GM21390 (cell line): ENCODE measurements at regions not wholly inside any gene's neighbourhood (a gene's known extent, or its start where the extent isn't known, plus 50 kb on each side); places are given as distances from the start of the nearest gene placed in this dataset.
A peak's percentile ranks its signal among the peaks of the same experiment; 100 is the strongest.
"Not testable (repeated sequence)": the region's sequence is repeated elsewhere in the genome, so short reads cannot be mapped to it uniquely, and the experiment has no call there.

ENCODE experiments used
- ATAC-seq: cut with Tn5 transposase; IDR thresholded peaks from one replicate; pipeline ENCODE4 v1.9.1; 2021; ENCODE audit not compliant: unreplicated experiment

DNA sequence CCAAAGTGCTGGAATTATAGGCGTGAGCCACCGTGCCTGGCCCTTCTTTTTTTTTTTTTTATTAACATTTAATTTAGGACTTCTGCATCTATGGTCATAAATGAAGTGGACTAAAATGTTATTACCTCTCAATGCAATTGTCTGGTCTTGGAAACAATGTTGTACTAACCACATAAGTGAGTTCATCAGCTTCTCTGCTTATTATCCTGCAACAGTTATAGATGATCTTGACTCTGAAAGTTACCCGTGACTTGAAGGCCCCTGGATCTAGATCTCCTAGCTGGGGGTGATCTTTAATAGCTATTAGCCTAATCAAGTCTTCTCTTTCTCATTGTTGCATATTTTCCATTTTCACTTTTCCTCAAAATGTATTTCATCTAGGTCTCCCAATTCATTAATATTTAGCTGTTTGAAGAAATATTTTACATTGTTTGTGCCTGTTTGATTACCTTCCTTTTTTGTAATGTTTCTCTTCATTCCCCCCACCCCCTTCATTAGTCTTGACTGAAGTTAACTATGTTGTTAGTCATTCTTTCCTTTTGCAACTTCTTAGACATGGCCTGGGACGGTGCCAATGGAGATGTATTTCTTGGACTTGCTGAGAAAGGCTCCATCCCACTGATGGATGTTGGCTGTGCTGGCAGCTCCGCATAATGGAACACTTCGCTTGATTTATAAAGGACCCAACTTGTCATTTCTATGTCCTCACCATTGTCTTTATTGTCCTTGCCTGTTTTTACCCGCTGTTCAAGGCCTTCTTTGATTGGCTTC, 141.6 kb upstream of the RIOK3 start:
- ATAC-seq = no peak

- no peak for ATAC-seq
Measured at GRCh38 chr18:23313379-23313778, 139.7 kb upstream of the RIOK3 start.

- no peak for ATAC-seq
Measured at GRCh38 chr18:23314672-23315071, 138.4 kb upstream of the RIOK3 start.

GRCh38 chr18:23316316-23316715, 136.8 kb upstream of the RIOK3 start:
- ATAC-seq = no peak

DNA sequence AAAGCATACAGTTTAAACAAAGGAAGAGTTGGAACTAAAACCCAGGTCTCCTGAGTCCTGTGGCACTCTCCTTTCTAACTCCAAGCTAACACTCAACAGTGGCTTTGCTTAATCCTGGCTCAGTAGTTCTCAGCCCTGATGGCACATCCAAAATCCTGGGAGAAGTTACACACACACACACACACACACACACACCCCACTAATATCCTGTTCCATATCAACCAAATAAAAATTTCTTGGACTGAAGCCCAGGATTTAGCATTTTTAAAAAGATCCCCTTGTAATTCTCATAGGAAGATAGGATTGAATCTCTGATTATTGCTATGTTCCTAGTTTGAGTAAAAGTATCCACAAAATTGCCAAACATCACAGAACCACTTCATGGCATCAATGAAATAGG, 136.1 kb upstream of the RIOK3 start:
- ATAC-seq = no peak

DNA sequence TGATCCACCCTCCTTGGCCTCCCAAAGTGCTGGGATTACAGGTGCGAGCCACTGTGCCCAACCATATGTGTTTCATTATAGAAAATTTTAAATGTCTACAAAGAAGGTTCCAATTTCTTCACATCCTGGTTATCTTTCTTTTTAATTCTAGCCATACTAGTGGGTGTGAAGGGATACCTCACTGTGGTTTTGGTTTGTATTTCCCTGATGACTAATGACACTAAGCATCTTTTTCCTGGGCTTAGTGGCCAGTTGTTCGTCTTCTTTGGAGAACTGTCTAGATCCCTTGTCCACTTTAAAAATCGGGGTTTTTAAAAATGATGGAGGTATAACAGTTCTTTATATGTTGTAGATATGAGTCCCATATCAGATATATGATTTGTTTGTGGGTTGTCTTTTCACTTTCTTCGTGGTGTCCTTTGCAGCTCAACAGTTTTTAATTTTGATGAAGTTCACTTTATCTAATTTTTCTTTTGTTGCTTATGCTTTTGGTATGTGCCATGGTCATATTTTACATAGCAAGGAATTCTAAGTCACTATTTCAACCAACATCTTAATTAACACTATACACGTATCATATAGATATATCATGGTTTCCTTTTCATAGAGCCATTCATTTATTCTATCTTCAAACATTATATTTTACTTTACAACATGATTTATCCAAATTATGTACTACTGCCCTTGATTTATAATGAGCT, 135.0 kb upstream of the RIOK3 start:
- ATAC-seq = no peak

- no peak for ATAC-seq
Measured at GRCh38 chr18:23320709-23321236, 132.3 kb upstream of the RIOK3 start.

DNA sequence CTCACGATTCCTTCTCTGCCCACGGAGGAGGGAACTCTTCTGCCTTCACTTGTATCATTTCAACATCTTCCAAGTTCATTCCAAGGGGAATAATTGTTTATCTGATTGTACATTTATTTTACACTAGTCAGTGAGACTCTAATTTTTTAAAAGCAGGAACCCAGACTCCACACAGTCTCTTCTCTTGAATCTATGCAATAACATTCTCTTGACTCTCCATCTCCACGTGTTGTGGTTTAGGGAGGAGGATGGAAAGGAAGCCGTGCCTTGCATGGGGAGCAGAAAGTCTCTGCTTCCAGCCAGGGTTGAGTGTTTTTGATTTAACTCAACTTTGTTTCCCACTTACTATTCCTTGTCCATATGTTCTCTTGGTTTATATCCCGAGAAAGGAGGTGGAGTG, 131.1 kb upstream of the RIOK3 start:
- no peak for ATAC-seq

DNA sequence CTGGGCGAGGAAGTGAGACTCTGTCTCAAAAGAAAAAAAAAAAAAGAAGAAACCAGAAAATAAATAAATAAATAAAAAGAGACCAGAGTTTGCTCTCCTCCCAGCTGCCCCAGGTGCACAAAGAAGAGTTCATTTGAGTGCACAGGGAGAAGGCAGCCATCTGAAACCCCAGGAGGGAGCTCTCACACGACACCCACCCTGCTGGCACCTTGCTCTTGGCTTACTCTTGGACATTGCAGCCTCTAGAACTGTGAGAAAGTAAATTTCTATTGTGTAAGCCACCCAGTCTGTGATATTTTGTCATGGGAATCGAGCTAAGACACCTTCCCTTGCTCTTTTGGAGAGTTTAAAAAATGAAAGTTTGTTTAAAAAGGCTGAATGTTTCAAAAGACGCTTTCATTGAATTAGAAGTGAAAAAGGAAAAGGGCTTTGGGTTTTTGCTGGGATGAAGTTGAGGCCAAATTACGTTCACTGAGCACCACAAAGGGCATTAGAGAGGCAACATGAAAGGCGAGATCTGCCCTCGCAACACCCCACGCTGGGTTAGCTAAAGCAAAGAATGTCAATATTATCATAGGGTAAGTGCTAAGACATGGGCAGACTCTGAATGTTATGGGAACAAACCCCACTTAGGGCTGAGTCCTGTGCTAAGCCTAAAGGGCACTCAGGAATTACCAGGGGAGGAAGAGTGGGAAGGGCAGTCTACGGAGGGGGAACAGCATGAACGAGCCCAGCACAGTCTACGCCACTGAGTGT, 128.9 kb upstream of the RIOK3 start:
- no peak for ATAC-seq

DNA sequence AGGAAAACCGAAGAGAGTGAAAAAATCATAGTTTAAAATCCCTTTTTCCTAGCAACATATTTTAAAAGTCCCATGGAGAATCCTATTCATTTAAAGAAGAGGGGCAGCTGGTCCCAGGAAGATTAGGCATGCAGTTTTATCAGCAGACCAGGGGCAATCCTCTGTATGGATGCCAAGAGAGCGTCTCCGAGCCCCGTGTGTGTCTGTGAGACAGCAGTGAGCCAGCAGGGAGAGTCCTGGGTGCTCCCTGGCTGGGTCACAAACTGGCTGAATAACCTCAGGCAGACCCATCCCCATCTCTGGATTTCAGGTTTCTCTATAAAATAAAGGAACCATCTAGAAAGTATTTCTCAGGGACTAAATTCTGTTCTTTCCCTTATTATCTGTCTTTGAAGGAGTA, 128.2 kb upstream of the RIOK3 start:
- ATAC-seq = no peak

- not testable (repeated sequence) for ATAC-seq
Measured at GRCh38 chr18:23329671-23330070, 123.4 kb upstream of the RIOK3 start.

GRCh38 chr18:23330423-23330822, 122.7 kb upstream of the RIOK3 start:
- peak; percentile 82 for ATAC-seq

- ATAC-seq = no peak
Measured at GRCh38 chr18:23331091-23331920, 121.8 kb upstream of the RIOK3 start.

- no peak for ATAC-seq
Measured at GRCh38 chr18:23332356-23332755, 120.7 kb upstream of the RIOK3 start.

- no peak for ATAC-seq
Measured at GRCh38 chr18:23333827-23334226, 119.3 kb upstream of the RIOK3 start.

DNA sequence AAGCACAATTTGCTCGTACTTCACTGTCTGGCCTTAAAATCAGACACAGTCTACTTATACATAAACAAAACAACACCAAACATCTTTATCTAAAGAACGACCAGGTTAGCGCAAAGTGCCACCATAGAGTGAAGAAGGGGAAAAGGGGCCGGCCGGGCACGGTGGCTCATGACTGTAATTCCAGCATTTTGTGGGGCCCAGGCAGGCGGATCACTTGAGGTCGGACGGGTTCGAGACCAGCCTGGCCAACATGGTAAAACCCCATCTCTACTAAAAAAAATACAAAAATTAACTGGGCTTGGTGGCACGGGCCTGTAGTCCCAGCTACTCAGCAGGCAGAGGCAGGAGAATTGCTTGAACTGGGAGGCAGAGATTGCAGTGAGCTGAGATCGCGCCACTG, 118.5 kb upstream of the RIOK3 start:
- ATAC-seq = no peak

DNA sequence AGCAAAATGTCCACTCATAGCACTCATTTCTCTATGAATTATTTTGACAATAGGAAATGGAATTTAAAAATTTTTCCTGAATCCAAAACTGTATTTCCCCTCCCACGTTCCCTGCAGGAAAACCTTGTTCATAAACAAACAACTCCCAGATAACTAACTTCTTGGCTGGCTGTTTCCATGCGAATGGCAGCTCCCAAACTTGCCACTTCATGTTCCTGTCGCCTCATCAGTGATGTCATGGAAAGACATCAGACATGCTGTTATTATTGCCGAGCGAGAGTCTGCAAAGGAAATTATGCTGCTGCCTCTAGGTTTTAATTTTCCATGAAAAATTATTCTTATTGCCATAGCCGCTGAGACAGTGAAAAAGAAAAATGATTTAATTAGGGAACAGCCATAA, 117.0 kb upstream of the RIOK3 start:
- ATAC-seq = no peak

GRCh38 chr18:23337599-23338444, 115.3 kb upstream of the RIOK3 start:
- no peak for ATAC-seq

- ATAC-seq = no peak
Measured at GRCh38 chr18:23340661-23341060, 112.4 kb upstream of the RIOK3 start.

DNA sequence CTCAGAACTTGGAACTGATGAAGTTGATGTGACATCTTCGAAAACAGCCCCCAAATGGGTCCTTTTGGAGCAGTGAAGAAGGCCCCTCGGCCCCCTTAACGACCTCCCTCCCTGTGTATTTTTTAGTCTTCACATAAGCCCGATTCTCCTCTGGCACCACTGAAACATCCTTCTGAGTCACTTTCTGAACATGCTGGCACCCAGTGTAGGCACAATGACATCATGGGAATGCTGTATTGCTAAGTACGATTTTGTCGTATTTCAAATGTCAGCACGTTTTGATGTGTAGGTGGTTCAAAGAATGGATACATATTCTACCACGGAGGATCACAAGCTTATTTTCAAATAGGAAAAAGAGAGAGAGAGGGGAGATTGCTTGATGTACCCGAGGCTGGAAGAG, 111.7 kb upstream of the RIOK3 start:
- ATAC-seq = no peak
